Mucosa of descending colon (tissue), 3 donors: ENCODE measurements at regions not wholly inside any gene's neighbourhood (a gene's known extent, or its start where the extent isn't known, plus 50 kb on each side); places are given as distances from the start of the nearest gene placed in this dataset.

Experiments used
- ATAC-seq: fragments of 200-7000 bp; cut with Tn5 transposase; one replicate; pipeline ENCODE4 v1.9.1; 2020; ENCODE audit warnings: mild to moderate bottlenecking, moderate library complexity
- DNase-seq, 3 donors: peaks; one replicate each; pipeline ENCODE4 v3.0.0-alpha.2; 2020
- H3K36me3 ChIP-seq: fragments of 200-600 bp; one replicate; pipeline ENCODE4 v1.8.0; 2021; ENCODE audit warnings: low read depth, mild to moderate bottlenecking
- H3K4me1 ChIP-seq: fragments of 200-600 bp; one replicate; pipeline ENCODE4 v1.8.0; 2021; ENCODE audit warnings: low read depth, mild to moderate bottlenecking
- H3K4me3 ChIP-seq: fragments of 200-600 bp; one replicate; pipeline ENCODE4 v1.8.0; 2021; ENCODE audit warnings: mild to moderate bottlenecking
- H3K9me3 ChIP-seq: fragments of 200-600 bp; one replicate; pipeline ENCODE4 v1.8.0; 2021; ENCODE audit warnings: mild to moderate bottlenecking
- intact Hi-C, 2 donors: fragments of 100-400 bp; cut with DNase I in 1 of 2; cut with micrococcal nuclease in 1 of 2; formaldehyde crosslinking; loops; one replicate each; pipeline versions ENCODE4 v1.11.0 to v1.11.1; 2022; cut with DNase I, micrococcal nuclease
- TF ChIP-seq, protein P1 (sequence below): fragments of 200-600 bp; IDR thresholded peaks from one replicate; pipeline ENCODE4 v1.8.0; 2022; ENCODE audit warnings: antibody characterized with exemption, mild to moderate bottlenecking
- donor health status: DM: no; HTN: no; CAD: no; lungs with moderate emphysema.
- donor health status: DM: no; HTN: no; CAD: no.
- donor health status: DM: no; HTN: yes; CAD: no.

DNA sequence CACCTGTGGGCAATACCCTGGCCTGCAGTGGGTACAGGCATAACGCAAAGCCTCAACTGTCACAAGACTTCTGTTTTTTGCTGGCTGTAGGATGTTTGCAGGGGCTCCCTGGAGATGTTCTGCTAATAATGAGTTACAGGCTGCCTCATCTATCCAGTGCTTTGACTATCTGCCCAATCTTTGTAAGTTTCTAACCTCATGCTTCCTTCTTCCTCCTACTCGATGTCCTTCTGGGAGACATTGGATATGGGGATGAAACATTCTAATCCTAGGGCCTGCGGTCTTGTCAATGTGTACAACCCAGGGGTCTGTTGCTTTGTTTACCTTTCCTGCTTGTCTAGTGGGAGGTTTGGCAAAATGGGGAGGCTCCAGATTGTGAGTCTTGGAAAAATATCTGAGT is 136.8 kb upstream of the TCF21 start:
- ATAC-seq, result no peak
- Histone ChIP-seq H3K9me3 (no peaks in the 10 kb centered on the region), H3K4me3 (no peak overlapping the region), H3K4me1 (no peaks in the 10 kb centered on the region), H3K36me3 (no peaks in the 10 kb centered on the region)
- intact Hi-C loops, result no loop called here
- no peak for DNase-seq
- TF ChIP-seq, protein P1, sequence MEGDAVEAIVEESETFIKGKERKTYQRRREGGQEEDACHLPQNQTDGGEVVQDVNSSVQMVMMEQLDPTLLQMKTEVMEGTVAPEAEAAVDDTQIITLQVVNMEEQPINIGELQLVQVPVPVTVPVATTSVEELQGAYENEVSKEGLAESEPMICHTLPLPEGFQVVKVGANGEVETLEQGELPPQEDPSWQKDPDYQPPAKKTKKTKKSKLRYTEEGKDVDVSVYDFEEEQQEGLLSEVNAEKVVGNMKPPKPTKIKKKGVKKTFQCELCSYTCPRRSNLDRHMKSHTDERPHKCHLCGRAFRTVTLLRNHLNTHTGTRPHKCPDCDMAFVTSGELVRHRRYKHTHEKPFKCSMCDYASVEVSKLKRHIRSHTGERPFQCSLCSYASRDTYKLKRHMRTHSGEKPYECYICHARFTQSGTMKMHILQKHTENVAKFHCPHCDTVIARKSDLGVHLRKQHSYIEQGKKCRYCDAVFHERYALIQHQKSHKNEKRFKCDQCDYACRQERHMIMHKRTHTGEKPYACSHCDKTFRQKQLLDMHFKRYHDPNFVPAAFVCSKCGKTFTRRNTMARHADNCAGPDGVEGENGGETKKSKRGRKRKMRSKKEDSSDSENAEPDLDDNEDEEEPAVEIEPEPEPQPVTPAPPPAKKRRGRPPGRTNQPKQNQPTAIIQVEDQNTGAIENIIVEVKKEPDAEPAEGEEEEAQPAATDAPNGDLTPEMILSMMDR, result no peak

DNA sequence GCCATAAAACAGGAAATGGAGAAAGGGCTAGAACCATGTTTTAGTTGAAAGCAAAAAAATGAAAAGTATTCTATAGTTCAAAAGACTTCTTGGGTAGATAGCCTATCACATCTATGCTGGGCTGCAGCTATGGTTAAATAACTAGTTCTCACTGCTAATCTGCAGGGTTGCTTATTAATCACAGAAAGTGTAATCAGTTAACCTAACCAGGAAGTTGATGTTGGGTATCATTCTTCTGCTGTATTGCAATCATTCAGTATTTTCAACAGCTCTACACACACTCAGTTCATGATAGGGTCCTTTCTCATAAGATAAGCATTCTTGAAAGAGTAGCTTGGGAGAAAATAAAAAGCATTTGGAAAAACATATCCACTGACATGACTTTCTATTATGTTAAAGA is 135.2 kb upstream of the TCF21 start:
- Histone ChIP-seq H3K4me3 (no peak overlapping the region), H3K4me1 (no peaks in the 10 kb centered on the region), H3K9me3 (no peaks in the 10 kb centered on the region), H3K36me3 (no peaks in the 10 kb centered on the region)
- no peak for DNase-seq
- ATAC-seq, result no peak
- TF ChIP-seq, protein P1, result no peak
- intact Hi-C loops, result no loop called here

DNA sequence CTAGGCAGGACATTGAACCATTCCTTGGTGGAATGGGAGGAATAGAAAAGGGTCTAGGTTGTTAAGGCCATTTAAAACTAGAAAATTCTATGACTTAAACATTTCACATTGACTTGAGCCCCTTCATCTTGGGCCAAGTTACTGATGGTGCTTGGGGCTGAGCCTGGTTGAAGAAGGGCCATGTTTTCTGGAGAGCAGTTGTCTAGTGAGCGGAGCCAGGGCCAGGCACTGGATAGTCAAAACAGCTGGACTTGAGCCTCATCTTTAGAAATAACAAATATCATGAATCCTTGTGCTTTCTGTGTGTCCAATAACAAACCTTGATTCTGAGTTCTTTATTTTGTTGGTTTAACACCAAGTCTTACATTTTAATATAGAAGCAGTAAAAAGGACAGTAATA is 134.6 kb upstream of the TCF21 start:
- ATAC-seq, result no peak
- Histone ChIP-seq H3K9me3 (no peaks in the 10 kb centered on the region), H3K4me3 (no peak overlapping the region), H3K36me3 (no peaks in the 10 kb centered on the region), H3K4me1 (no peaks in the 10 kb centered on the region)
- no peak for DNase-seq
- TF ChIP-seq, protein P1, result no peak
- intact Hi-C loops, result no loop called here

DNA sequence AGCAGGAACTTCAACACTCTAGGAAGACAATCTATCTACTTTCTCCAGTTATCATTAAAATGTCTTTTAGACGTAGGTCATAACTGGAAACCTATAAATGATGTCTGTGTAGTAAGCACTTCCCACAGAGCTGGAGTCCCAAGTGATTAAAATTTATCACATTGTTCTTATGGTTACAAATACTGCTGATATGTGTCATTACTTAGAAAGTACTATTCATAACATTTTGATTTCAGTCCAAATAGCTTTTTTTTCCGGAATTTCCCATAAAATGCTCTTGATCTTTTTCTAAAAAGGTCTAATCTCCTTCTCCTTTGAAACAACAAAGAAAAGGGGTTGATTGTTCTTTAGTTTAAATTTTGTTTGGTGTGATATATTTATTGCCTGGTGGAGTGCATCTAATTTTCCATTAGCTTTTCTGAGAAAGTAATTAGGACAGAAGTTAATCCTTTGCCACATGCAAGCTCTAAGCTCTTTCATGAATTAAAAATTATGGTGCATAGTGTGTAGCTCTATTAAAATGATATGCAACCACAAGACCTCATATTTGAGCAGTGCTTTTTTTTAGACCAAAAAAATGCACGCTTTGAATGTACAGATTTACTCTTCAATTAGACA is 132.7 kb upstream of the TCF21 start:
- no peak overlapping the region for H3K4me3 ChIP-seq
- TF ChIP-seq, protein P1, result no peak
- no peaks in the 10 kb centered on the region for H3K36me3 ChIP-seq
- DNase-seq (no peak), ATAC-seq (no peak)
- no peaks in the 10 kb centered on the region for H3K9me3 ChIP-seq
- intact Hi-C loops, result no loop called here
- H3K4me1 ChIP-seq, result no peaks in the 10 kb centered on the region

DNA sequence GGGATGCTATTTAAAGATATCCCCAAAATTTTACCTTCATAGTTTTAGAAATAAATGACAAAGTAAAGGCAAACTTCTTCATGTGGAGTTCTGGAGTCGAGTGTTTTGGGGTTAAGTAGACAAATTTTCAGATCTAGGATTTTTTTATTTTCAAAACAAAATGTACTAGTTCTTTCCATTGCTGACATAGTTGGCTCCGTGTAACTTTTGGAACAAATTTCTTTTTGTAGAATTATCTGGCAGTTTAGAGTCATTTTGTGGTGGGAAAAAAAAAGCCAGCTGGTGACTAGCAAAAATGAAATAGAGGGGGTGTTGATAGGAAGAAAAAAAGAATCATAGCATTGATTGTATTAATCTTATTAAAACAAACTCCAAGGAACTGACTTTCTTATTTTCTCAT is 131.6 kb upstream of the TCF21 start:
- intact Hi-C loops, result no loop called here
- no peak for DNase-seq
- Histone ChIP-seq H3K36me3 (no peaks in the 10 kb centered on the region), H3K4me1 (no peaks in the 10 kb centered on the region), H3K4me3 (no peak overlapping the region), H3K9me3 (no peaks in the 10 kb centered on the region)
- TF ChIP-seq, protein P1, result no peak
- ATAC-seq, result no peak

DNA sequence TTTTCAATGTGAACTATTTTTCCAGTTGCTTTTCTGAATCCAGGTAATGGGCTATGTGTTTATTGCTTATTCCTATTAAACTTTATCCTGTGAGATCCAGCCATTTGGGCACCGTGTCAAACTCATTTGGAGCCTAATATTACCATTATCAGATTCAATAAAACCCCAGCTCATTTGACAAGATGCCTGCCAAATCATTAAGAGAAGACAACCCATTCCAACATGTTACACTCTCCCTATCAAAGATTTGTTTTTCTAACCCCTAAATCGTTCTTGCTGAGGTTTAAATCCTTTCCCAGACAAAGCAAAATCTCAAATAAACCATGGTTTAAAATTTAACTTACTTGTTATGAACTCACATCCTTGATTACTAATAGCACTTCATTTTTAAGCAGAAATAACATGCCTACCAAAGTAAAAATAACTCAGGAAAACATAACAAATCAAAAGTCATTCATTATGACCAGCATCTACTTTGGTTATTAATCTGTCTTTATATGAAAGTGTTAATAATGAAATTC is 130.0 kb upstream of the TCF21 start:
- DNase-seq (no peak), ATAC-seq (no peak)
- TF ChIP-seq, protein P1, result no peak
- intact Hi-C loops, result no loop called here
- Histone ChIP-seq H3K4me1 (no peaks in the 10 kb centered on the region), H3K36me3 (no peaks in the 10 kb centered on the region), H3K9me3 (no peaks in the 10 kb centered on the region), H3K4me3 (no peak overlapping the region)
